ENCODE measurements at regions not wholly inside any gene's neighbourhood (a gene's known extent, or its start where the extent isn't known, plus 50 kb on each side); places are given as distances from the start of the nearest gene placed in this dataset.

DNA sequence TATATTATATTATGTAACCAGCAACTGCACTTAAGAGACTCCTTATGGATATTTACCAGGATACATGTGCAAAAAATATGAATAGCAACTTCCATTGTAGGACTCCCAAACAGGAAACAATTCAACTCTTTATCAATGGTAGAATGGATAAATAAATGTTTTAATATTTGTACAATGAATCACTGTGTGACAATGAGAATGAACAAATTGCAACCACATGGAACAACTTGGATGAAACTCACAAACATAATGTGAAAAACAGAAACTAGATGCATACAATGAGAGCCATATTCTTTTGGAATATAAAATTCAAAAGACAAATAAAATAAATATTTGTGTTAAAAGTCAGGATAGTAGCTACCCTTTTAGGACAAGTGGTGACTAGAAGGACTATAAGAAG, 1015.7 kb downstream of the TECRL start:
- peaks cover 3% of the 10 kb centered on the region for H3K9me3 Mint-ChIP-seq
- DNase-seq (ENCODE audit: low spot score in 2 of 2, unreplicated experiment in 2 of 2), result no peak
- TF ChIP-seq, protein P1, sequence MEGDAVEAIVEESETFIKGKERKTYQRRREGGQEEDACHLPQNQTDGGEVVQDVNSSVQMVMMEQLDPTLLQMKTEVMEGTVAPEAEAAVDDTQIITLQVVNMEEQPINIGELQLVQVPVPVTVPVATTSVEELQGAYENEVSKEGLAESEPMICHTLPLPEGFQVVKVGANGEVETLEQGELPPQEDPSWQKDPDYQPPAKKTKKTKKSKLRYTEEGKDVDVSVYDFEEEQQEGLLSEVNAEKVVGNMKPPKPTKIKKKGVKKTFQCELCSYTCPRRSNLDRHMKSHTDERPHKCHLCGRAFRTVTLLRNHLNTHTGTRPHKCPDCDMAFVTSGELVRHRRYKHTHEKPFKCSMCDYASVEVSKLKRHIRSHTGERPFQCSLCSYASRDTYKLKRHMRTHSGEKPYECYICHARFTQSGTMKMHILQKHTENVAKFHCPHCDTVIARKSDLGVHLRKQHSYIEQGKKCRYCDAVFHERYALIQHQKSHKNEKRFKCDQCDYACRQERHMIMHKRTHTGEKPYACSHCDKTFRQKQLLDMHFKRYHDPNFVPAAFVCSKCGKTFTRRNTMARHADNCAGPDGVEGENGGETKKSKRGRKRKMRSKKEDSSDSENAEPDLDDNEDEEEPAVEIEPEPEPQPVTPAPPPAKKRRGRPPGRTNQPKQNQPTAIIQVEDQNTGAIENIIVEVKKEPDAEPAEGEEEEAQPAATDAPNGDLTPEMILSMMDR (IDR thresholded peaks at IDR 0.05; ENCODE audit: unreplicated experiment), result no peak

DNA sequence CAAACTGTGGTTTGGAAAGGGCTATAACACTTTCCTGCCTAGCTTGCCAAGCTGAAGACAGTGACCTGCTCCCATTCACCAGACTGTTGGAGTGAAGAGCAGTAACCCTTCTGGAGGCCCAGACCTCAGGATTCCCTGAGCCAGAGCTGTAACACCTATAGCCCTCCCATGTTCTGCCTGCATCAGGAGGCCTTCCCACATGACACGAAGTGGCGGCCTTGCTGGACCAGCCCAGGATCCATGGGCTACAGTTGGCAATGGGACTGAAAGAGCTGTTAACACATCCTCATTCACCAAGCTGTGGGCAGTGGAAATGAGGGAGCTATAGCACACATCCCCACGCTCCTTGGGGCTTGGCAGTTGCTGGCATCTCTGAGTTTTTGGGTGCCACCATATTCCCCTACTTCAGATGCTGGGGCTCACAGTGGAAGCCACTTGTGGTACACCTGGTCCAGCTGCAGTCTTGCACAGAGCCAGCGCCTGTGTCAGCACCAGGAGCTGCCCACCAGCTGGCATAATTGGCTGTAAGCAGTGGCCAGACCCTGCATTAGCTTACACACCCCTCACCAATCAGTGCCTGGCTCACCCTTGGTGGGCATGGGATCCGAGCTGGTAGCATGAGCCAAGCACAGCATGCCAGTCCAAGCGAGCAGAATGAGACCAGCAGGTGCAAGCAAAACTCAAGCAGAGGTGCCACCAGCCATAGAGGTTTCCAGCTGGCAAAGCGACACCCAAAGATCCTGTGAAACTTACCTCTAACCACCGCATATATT, 1029.3 kb downstream of the TECRL start:
- H3K27me3 Mint-ChIP-seq (ENCODE audit: low read depth), result no peaks in the 10 kb centered on the region
- no peak overlapping the region for H3K4me3 Mint-ChIP-seq
- H3K27ac Mint-ChIP-seq, result no peak overlapping the region
- no peak for DNase-seq (ENCODE audit: low spot score in 2 of 2, unreplicated experiment in 2 of 2)
- peaks cover 6% of the 10 kb centered on the region for H3K9me3 Mint-ChIP-seq
- H3K36me3 Mint-ChIP-seq, result no peaks in the 10 kb centered on the region
- no peaks in the 10 kb centered on the region for H3K4me1 Mint-ChIP-seq
- TF ChIP-seq, protein P1 (IDR thresholded peaks at IDR 0.05; ENCODE audit: unreplicated experiment), result no peak

More for the DNA sequence above, 1015.7 kb downstream of the TECRL start:
- H3K27ac Mint-ChIP-seq, result no peak overlapping the region
- no peaks in the 10 kb centered on the region for H3K4me1 Mint-ChIP-seq
- H3K27me3 Mint-ChIP-seq (ENCODE audit: low read depth), result no peaks in the 10 kb centered on the region
- no peak overlapping the region for H3K4me3 Mint-ChIP-seq
- no peaks in the 10 kb centered on the region for H3K36me3 Mint-ChIP-seq

DNA sequence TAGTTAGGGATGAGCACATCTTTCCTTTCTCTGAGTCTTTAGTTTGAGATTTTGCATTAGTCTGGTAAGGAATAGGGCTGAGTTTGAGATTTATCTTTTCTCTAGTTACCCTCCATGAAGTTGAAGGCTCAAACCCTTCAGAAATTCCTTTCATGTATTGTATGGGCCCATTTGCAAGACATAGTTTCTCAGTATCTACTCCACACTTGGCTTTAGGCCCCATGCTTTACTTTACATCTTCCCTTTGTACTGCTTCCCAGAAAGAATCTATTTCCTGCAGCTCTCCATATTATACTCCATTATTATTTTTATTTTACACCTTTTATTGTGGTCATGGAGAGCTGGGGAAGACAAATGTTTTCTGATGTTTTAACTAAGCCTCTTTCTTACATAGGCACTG, 1038.2 kb downstream of the TECRL start:
- H3K36me3 Mint-ChIP-seq, result no peaks in the 10 kb centered on the region
- no peaks in the 10 kb centered on the region for H3K27me3 Mint-ChIP-seq (ENCODE audit: low read depth)
- H3K4me3 Mint-ChIP-seq, result no peak overlapping the region
- DNase-seq (ENCODE audit: low spot score in 2 of 2, unreplicated experiment in 2 of 2), result no peak
- TF ChIP-seq, protein P1 (IDR thresholded peaks at IDR 0.05; ENCODE audit: unreplicated experiment), result no peak
- H3K4me1 Mint-ChIP-seq, result no peaks in the 10 kb centered on the region
- H3K9me3 Mint-ChIP-seq, result peaks cover 4% of the 10 kb centered on the region
- H3K27ac Mint-ChIP-seq, result no peak overlapping the region

DNA sequence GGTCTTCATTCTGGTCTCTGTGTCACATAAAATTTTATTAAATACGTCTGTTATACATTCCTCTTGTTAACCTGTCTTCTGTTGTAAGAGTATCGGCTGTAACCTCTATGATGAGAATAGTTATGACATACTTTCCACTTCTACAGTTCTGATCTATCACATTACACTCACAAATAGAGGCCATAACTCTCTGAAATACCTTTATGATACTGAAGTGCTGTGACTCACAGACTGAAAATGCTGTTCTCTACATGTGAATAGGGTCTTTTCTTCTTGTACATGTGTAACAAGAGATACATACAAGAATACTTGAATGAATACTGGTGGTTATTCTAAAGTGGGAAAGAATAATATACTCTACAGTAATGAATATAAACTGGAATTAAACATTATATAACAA, 1047.6 kb downstream of the TECRL start:
- H3K36me3 Mint-ChIP-seq, result no peaks in the 10 kb centered on the region

DNA sequence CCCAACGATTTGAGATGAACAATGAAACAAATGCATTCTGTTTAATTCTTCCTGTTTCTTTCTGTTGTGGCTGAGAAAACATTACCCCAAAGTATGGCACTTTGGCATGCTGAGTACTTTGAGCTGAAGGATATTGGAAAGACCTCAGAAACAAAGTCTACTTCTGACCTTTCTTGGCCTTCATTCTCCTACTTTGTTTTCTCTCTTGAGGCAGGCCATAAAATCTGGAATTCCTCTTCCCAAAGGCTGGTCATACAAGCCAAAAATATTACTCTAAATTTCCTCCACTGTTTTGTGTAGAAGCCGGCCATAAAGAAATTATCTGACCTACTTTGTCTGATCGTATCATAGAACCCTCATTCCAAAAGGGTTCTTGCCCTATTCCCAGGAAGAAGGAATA, 1048.2 kb downstream of the TECRL start:
- no peak overlapping the region for H3K4me3 Mint-ChIP-seq
- H3K27ac Mint-ChIP-seq, result no peak overlapping the region

More for the DNA sequence above, 1047.6 kb downstream of the TECRL start:
- Mint-ChIP-seq H3K27ac (no peak overlapping the region), H3K27me3 (ENCODE audit: low read depth) (no peaks in the 10 kb centered on the region), H3K4me1 (no peaks in the 10 kb centered on the region), H3K4me3 (no peak overlapping the region), H3K9me3 (no peaks in the 10 kb centered on the region)
- no peak for DNase-seq (ENCODE audit: low spot score in 2 of 2, unreplicated experiment in 2 of 2)
- TF ChIP-seq, protein P1 (IDR thresholded peaks at IDR 0.05; ENCODE audit: unreplicated experiment), result no peak

More for the DNA sequence above, 1048.2 kb downstream of the TECRL start:
- TF ChIP-seq, protein P1 (IDR thresholded peaks at IDR 0.05; ENCODE audit: unreplicated experiment), result no peak
- H3K27me3 Mint-ChIP-seq (ENCODE audit: low read depth), result no peaks in the 10 kb centered on the region
- no peaks in the 10 kb centered on the region for H3K4me1 Mint-ChIP-seq
- no peak for DNase-seq (ENCODE audit: low spot score in 2 of 2, unreplicated experiment in 2 of 2)
- H3K9me3 Mint-ChIP-seq, result no peaks in the 10 kb centered on the region
- no peaks in the 10 kb centered on the region for H3K36me3 Mint-ChIP-seq

Measured in mesothelial cell of epicardium (in vitro differentiated cells).